Gastrocnemius medialis (tissue), 4 donors: ENCODE measurements at regions not wholly inside any gene's neighbourhood (a gene's known extent, or its start where the extent isn't known, plus 50 kb on each side); places are given as distances from the start of the nearest gene placed in this dataset.

Experiments
- CTCF ChIP-seq, 5 experiments: fragments of 450-650 bp in 3 of 5; fragments of 200-600 bp in 2 of 5; sonication (generic) in 2 of 5; IDR thresholded peaks in 4 of 5; conservative IDR thresholded peaks in 1 of 5; 1 replicate in 4 of 5; 2 replicates in 1 of 5; pipeline ENCODE4 v1.5.1; 2016 to 2019; ENCODE audit warnings: antibody characterized with exemption in 5 of 5, mild to moderate bottlenecking in 3 of 5, moderate library complexity in 3 of 5
- POLR2A ChIP-seq, 2 donors: fragments of 450-650 bp; IDR thresholded peaks; one replicate each; pipeline ENCODE4 v1.6.1; 2017; ENCODE audit warnings: antibody characterized with exemption in 2 of 2, mild to moderate bottlenecking in 2 of 2, moderate library complexity in 2 of 2

GRCh38 chr18:27461957-27462356, 276.8 kb upstream of the CHST9 start:
- TF ChIP-seq CTCF (IDR thresholded peaks at IDR 0.05 in 4 of 5, conservative IDR thresholded peaks at IDR 0.05 in 1 of 5) (no peak), POLR2A (IDR thresholded peaks at IDR 0.05) (no peak)
